CD4-positive, alpha-beta memory T cell (primary cell): ENCODE measurements at regions not wholly inside any gene's neighbourhood (a gene's known extent, or its start where the extent isn't known, plus 50 kb on each side); places are given as distances from the start of the nearest gene placed in this dataset.

Experiments used
- CTCF ChIA-PET: fragments of 350-600 bp; sonication (Branson Sonifier 250); formaldehyde crosslinking; loops from one replicate; lab custom pipeline; 2021; ENCODE audit warnings: inconsistent platforms; ENCODE audit not compliant: partially characterized antibody; lab: Charles Lee
- POLR2A ChIA-PET: fragments of 350-600 bp; sonication (Branson Sonifier 250); formaldehyde crosslinking; loops from one replicate; lab custom pipeline; 2021; ENCODE audit not compliant: partially characterized antibody; lab: Charles Lee
- DNase-seq, 5 donors: peaks; one replicate each; pipeline versions ENCODE4 v3.0.0 to v3.0.0-alpha.2; 2020 to 2022; ENCODE audit warnings: mixed read lengths in 1 of 5
- H3K27ac ChIP-seq: one replicate; pipeline ENCODE4 v1.7.0; 2013; ENCODE audit warnings: low read depth, low read length
- H3K27me3 ChIP-seq: 2 replicates; pipeline ENCODE4 v1.7.0; 2013; ENCODE audit warnings: mild to moderate bottlenecking, low read length, moderate library complexity; ENCODE audit not compliant: insufficient read depth
- H3K36me3 ChIP-seq: 2 replicates; pipeline ENCODE4 v1.7.0; 2013; ENCODE audit warnings: mild to moderate bottlenecking, low read length, moderate library complexity; ENCODE audit not compliant: insufficient read depth
- H3K4me1 ChIP-seq: 2 replicates; pipeline ENCODE4 v1.7.0; 2013; ENCODE audit warnings: mild to moderate bottlenecking, low read length, moderate library complexity; ENCODE audit not compliant: insufficient read depth
- H3K4me3 ChIP-seq, 2 donors: one replicate each; pipeline ENCODE4 v1.7.0; 2013; ENCODE audit warnings: low read length in 2 of 2, mild to moderate bottlenecking in 1 of 2
- H3K9me3 ChIP-seq, 2 donors: one replicate each; pipeline ENCODE4 v1.7.0; 2013; ENCODE audit warnings: low read length in 2 of 2, control low read depth in 1 of 2; ENCODE audit not compliant: control insufficient read depth in 1 of 2
- H3K27ac Mint-ChIP-seq, 7 donors: one replicate each; pipeline ENCODE4 v1.8.0; 2020 to 2021; ENCODE audit warnings: mixed read lengths in 7 of 7, mild to moderate bottlenecking in 6 of 7, inconsistent platforms in 3 of 7, moderate library complexity in 3 of 7
- H3K27me3 Mint-ChIP-seq, 2 donors: one replicate each; pipeline ENCODE4 v1.8.0; 2020 to 2021; ENCODE audit warnings: mixed read lengths in 2 of 2
- H3K36me3 Mint-ChIP-seq, 2 donors: one replicate each; pipeline ENCODE4 v1.8.0; 2020 to 2021; ENCODE audit warnings: mixed read lengths in 2 of 2, inconsistent platforms in 1 of 2, mild to moderate bottlenecking in 1 of 2
- H3K4me1 Mint-ChIP-seq, 4 donors: one replicate each; pipeline ENCODE4 v1.8.0; 2020 to 2021; ENCODE audit warnings: mixed read lengths in 4 of 4, mild to moderate bottlenecking in 1 of 4
- H3K4me3 Mint-ChIP-seq, 8 donors: one replicate each; pipeline ENCODE4 v1.8.0; 2020 to 2021; ENCODE audit warnings: mixed read lengths in 8 of 8, mild to moderate bottlenecking in 7 of 8, moderate library complexity in 6 of 8, inconsistent platforms in 3 of 8
- H3K9me3 Mint-ChIP-seq, 8 donors: one replicate each; pipeline ENCODE4 v1.8.0; 2020 to 2021; ENCODE audit warnings: mixed read lengths in 8 of 8, mild to moderate bottlenecking in 5 of 8, inconsistent platforms in 3 of 8, moderate library complexity in 1 of 8
- intact Hi-C: fragments of 100-400 bp; cut with micrococcal nuclease; formaldehyde crosslinking; loops from one replicate; pipeline ENCODE4 v1.15.1; 2023

DNA sequence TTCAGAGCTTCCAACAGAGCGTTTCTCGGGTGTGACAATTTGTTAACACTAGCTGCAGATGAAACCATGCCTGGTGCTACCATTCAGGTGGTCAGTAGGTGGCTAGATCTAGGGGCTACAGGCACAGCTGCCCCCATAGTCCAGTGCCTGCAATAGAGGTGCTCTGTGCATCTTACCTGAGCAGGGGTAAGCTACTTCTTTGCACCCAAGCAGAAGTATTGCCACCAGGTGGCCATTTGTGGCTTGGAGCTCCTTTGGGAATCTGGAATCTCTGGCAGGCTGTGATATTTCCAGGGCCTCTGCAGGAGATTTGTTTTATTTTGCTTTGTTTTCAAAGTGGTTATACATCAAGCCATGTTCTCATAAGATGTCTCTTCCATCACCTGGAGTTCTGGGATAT, 170.7 kb upstream of the PUDP start:
- H3K4me1 ChIP-seq = no peaks in the 10 kb centered on the region
- no peak overlapping the region for H3K27ac ChIP-seq
- DNase-seq = no peak
- CTCF ChIA-PET = no interaction called here
- H3K9me3 ChIP-seq = no peaks in the 10 kb centered on the region
- H3K27ac Mint-ChIP-seq = no peak overlapping the region
- intact Hi-C loops = no loop called here
- H3K9me3 Mint-ChIP-seq = peaks cover 0 to 2% (median 0%) of the 10 kb centered on the region in 8 donors
- no peaks in the 10 kb centered on the region for H3K4me1 Mint-ChIP-seq
- H3K36me3 ChIP-seq = no peaks in the 10 kb centered on the region
- no peak overlapping the region for H3K4me3 ChIP-seq
- POLR2A ChIA-PET = no interaction called here
- no peaks in the 10 kb centered on the region for H3K27me3 Mint-ChIP-seq
- H3K36me3 Mint-ChIP-seq = no peaks in the 10 kb centered on the region
- no peaks in the 10 kb centered on the region for H3K27me3 ChIP-seq
- no peak overlapping the region for H3K4me3 Mint-ChIP-seq

- Mint-ChIP-seq H3K27ac (no peak overlapping the region), H3K9me3 (peaks cover 0 to under 1% (median 0%) of the 10 kb centered on the region in 8 donors), H3K4me3 (no peak overlapping the region), H3K36me3 (no peaks in the 10 kb centered on the region), H3K4me1 (no peaks in the 10 kb centered on the region), H3K27me3 (no peaks in the 10 kb centered on the region)
- H3K9me3 ChIP-seq = no peaks in the 10 kb centered on the region
- ChIA-PET POLR2A (no interaction called here), CTCF (no interaction called here)
- intact Hi-C loops = no loop called here
- H3K4me3 ChIP-seq = no peak overlapping the region
- no peaks in the 10 kb centered on the region for H3K36me3 ChIP-seq
- H3K27ac ChIP-seq = no peak overlapping the region
- no peaks in the 10 kb centered on the region for H3K4me1 ChIP-seq
- no peaks in the 10 kb centered on the region for H3K27me3 ChIP-seq
- DNase-seq = no peak
These were observed 170.3 kb upstream of the PUDP start for GRCh38 chrX:7318241-7318640.

GRCh38 chrX:7316887-7317286, 168.9 kb upstream of the PUDP start:
- H3K36me3 Mint-ChIP-seq = no peaks in the 10 kb centered on the region

GRCh38 chrX:7316280-7316679, 168.3 kb upstream of the PUDP start:
- no peak overlapping the region for H3K4me3 ChIP-seq
- Mint-ChIP-seq H3K36me3 (no peaks in the 10 kb centered on the region), H3K4me1 (no peaks in the 10 kb centered on the region), H3K4me3 (no peak overlapping the region), H3K9me3 (no peaks in the 10 kb centered on the region), H3K27ac (no peak overlapping the region), H3K27me3 (no peaks in the 10 kb centered on the region)
- no peaks in the 10 kb centered on the region for H3K9me3 ChIP-seq
- ChIA-PET CTCF (no interaction called here), POLR2A (no interaction called here)
- no peaks in the 10 kb centered on the region for H3K27me3 ChIP-seq
- no peak for DNase-seq
- no peaks in the 10 kb centered on the region for H3K4me1 ChIP-seq
- H3K27ac ChIP-seq = no peak overlapping the region
- intact Hi-C loops = no loop called here
- no peaks in the 10 kb centered on the region for H3K36me3 ChIP-seq

More at GRCh38 chrX:7316887-7317286, 168.9 kb upstream of the PUDP start:
- no peak overlapping the region for H3K4me3 Mint-ChIP-seq
- no peak for DNase-seq
- H3K27me3 ChIP-seq = no peaks in the 10 kb centered on the region
- intact Hi-C loops = no loop called here
- no peaks in the 10 kb centered on the region for H3K4me1 ChIP-seq
- H3K36me3 ChIP-seq = no peaks in the 10 kb centered on the region
- no peaks in the 10 kb centered on the region for H3K4me1 Mint-ChIP-seq
- ChIA-PET POLR2A (no interaction called here), CTCF (no interaction called here)
- H3K9me3 Mint-ChIP-seq = no peaks in the 10 kb centered on the region
- no peak overlapping the region for H3K27ac ChIP-seq
- H3K27me3 Mint-ChIP-seq = no peaks in the 10 kb centered on the region
- H3K9me3 ChIP-seq = no peaks in the 10 kb centered on the region
- H3K4me3 ChIP-seq = no peak overlapping the region
- H3K27ac Mint-ChIP-seq = no peak overlapping the region

DNA sequence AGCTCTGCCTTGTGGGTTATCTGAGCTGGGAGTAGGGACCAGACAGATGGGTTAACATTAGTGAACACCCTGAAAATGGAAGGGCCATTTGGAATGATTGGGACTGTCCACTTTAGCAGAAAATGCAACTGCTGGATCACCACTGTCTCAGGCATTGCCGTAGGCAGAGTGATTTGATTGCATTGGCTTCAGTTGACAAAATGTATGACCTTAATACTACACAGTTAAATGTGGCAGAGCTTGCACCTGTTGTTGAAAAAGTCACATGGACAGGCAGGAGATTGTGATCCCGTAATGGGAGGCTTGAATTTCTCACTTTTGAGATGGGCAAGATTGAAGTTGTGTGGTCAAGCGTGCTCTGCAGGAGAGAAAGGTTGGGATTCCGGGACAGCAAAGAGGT, 166.5 kb upstream of the PUDP start:
- no peaks in the 10 kb centered on the region for H3K9me3 Mint-ChIP-seq
- H3K4me1 ChIP-seq = no peaks in the 10 kb centered on the region
- intact Hi-C loops = no loop called here
- no peak overlapping the region for H3K27ac ChIP-seq
- ChIA-PET POLR2A (no interaction called here), CTCF (no interaction called here)
- peak overlapping the region in 1 of 7 donors; percentile 76 for H3K27ac Mint-ChIP-seq
- no peaks in the 10 kb centered on the region for H3K27me3 Mint-ChIP-seq
- no peaks in the 10 kb centered on the region for H3K36me3 ChIP-seq
- H3K9me3 ChIP-seq = no peaks in the 10 kb centered on the region
- DNase-seq = no peak
- H3K4me1 Mint-ChIP-seq = no peaks in the 10 kb centered on the region
- no peaks in the 10 kb centered on the region for H3K27me3 ChIP-seq
- H3K36me3 Mint-ChIP-seq = no peaks in the 10 kb centered on the region
- H3K4me3 Mint-ChIP-seq = no peak overlapping the region
- H3K4me3 ChIP-seq = no peak overlapping the region

DNA sequence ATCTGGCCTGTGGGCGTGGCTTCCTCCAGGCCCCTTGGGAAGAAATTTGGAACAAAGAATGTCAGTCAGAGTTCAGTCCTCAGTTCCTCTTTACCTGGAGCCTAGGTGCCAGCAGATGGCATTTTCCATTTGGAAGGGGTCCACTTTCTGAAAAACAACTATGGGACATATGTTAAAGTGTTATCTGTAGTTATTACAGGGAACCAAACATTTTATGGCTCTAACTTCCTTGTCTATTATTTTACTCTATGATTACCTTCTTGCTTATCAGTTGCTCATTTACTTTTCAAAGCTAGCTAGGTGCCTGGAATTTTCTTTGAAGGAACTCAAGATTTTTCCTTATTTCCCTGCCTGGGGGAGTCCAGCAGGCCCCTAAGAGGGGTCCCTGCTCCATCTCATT, 159.8 kb upstream of the PUDP start:
- Histone ChIP-seq H3K4me3 (no peak overlapping the region), H3K27ac (no peak overlapping the region)
- intact Hi-C loops = no loop called here

DNA sequence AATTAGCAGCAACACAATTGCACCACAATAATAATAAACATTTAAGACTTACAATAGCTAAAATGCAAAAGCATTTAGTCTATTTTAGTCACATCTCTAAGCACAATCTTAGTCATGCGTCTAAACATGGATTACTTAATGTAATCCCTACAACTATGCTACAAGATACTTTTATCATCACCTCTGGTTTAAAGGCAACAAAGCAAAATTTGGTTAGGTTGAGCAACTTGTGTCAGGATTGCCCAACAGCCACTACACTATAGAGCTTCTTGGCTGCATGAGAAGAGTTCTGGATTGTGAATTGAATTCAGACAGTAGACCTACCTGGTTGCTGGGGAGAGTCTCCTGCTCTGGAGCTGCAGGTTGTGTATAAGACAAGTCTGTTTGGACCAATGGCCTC, 146.5 kb upstream of the PUDP start:
- ChIA-PET CTCF (no interaction called here), POLR2A (no interaction called here)
- Histone ChIP-seq H3K36me3 (no peaks in the 10 kb centered on the region), H3K9me3 (no peaks in the 10 kb centered on the region), H3K4me1 (no peaks in the 10 kb centered on the region), H3K27me3 (no peaks in the 10 kb centered on the region), H3K27ac (no peak overlapping the region), H3K4me3 (no peak overlapping the region)
- Mint-ChIP-seq H3K36me3 (peaks cover 0 to 6% of the 10 kb centered on the region in 2 donors), H3K27me3 (no peaks in the 10 kb centered on the region), H3K27ac (no peak overlapping the region), H3K4me3 (no peak overlapping the region), H3K4me1 (no peaks in the 10 kb centered on the region), H3K9me3 (peaks cover 0 to 4% (median 0%) of the 10 kb centered on the region in 8 donors)
- DNase-seq = no peak
- intact Hi-C loops = no loop called here

More for the DNA sequence above, 159.8 kb upstream of the PUDP start:
- H3K27me3 ChIP-seq = no peaks in the 10 kb centered on the region
- ChIA-PET CTCF (no interaction called here), POLR2A (no interaction called here)
- Mint-ChIP-seq H3K4me1 (no peaks in the 10 kb centered on the region), H3K27ac (no peak overlapping the region), H3K4me3 (no peak overlapping the region), H3K27me3 (no peaks in the 10 kb centered on the region), H3K36me3 (peaks cover 6 to 26% of the 10 kb centered on the region in 2 donors), H3K9me3 (no peaks in the 10 kb centered on the region)
- H3K4me1 ChIP-seq = no peaks in the 10 kb centered on the region
- no peaks in the 10 kb centered on the region for H3K9me3 ChIP-seq
- no peaks in the 10 kb centered on the region for H3K36me3 ChIP-seq
- DNase-seq = no peak

DNA sequence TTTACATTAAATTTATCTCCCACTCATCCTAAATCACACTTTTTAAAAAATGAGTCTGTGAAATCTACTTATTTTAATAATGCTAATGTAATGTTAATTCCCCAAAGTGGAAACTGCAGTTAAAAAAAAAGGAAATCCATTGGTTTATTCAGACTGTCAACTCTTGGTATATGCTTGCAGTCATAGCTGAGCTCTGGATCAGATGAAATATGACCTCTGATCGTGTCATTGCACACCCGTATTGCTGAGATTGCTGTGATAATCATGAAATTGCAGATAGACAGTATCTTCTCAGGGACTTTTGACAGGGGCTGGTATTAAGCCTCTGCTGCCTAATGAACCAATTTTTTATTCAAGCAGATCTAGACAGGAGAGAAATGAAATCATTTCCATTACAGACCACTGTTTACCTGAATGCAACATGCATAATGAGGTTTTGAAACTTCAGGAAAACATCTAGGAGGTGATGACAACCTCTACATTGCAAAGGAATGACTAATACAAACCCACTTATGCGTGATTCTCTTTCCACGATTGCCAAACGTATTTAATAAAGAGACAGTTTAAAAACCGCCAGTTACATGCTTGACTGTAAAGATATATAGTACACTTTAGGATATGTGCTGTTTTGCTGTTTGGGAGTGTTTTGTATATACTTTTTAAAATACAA, 138.3 kb upstream of the PUDP start:
- CTCF ChIA-PET = no interaction called here
- Mint-ChIP-seq H3K4me1 (no peaks in the 10 kb centered on the region), H3K27me3 (no peaks in the 10 kb centered on the region), H3K36me3 (no peaks in the 10 kb centered on the region), H3K9me3 (no peaks in the 10 kb centered on the region), H3K27ac (no peak overlapping the region), H3K4me3 (no peak overlapping the region)
- H3K4me3 ChIP-seq = no peak overlapping the region
- DNase-seq = no peak
- intact Hi-C loops = no loop called here
- no peaks in the 10 kb centered on the region for H3K27me3 ChIP-seq
- H3K27ac ChIP-seq = no peak overlapping the region
- no peaks in the 10 kb centered on the region for H3K4me1 ChIP-seq
- POLR2A ChIA-PET = no interaction called here
- no peaks in the 10 kb centered on the region for H3K36me3 ChIP-seq
- H3K9me3 ChIP-seq = no peaks in the 10 kb centered on the region
